H1 (cell line): ENCODE measurements at regions not wholly inside any gene's neighbourhood (a gene's known extent, or its start where the extent isn't known, plus 50 kb on each side); places are given as distances from the start of the nearest gene placed in this dataset.

ENCODE experiments used
- EP300 ChIP-seq, 2 experiments: IDR thresholded peaks; 1 replicate in 1 of 2; 2 replicates in 1 of 2; pipeline ENCODE4 v1.6.1; 2011 to 2012; ENCODE audit warnings: low read depth in 2 of 2, low read length in 2 of 2, mild to moderate bottlenecking in 2 of 2, borderline replicate concordance in 1 of 2, inconsistent platforms in 1 of 2, moderate library complexity in 1 of 2
- POU5F1 ChIP-seq: IDR thresholded peaks from 2 replicates; pipeline ENCODE4 v1.6.1; 2011; ENCODE audit warnings: low read depth, mild to moderate bottlenecking, low read length, moderate library complexity

DNA sequence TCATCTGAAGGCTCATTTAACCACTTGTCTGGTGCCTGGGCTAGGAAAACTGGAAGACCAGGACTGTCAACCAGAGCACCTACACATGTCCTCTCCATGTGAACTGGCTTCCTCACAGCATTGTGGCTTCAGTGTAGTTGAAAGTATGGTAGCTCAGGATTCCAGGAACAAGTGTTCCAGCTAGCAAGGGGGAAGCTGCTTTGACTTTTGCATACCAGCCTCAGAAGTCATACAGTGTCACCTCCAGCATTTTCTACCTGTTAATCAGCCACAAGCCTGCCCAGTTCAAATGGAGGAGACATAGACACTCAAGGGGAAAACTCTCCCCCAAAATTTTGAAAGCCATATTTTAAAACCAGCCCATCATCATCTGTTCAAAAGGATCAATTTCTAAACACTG, 212.8 kb upstream of the CAND1 start (continued):
- no peak for TF ChIP-seq EP300 (IDR thresholded peaks at IDR 0.05; ENCODE audit: borderline replicate concordance in 1 of 2, low read depth in 2 of 2, low read length in 2 of 2)
- no peak for TF ChIP-seq POU5F1
- TF ChIP-seq, all 59 proteins: peak for 0
